HG02610 (cell line): ENCODE measurements at regions not wholly inside any gene's neighbourhood (a gene's known extent, or its start where the extent isn't known, plus 50 kb on each side); places are given as distances from the start of the nearest gene placed in this dataset.
"Not testable (repeated sequence)": the region's sequence is repeated elsewhere in the genome, so short reads cannot be mapped to it uniquely, and the experiment has no call there.

Experiments
- ATAC-seq: cut with Tn5 transposase; IDR thresholded peaks from one replicate; pipeline ENCODE4 v1.9.1; 2021; ENCODE audit warnings: mild to moderate bottlenecking, moderate library complexity; ENCODE audit not compliant: unreplicated experiment

- ATAC-seq, result no peak
Measured at GRCh38 chr10:35778306-35778705, 136.2 kb upstream of the FZD8 start.

GRCh38 chr10:35776557-35776956, 134.5 kb upstream of the FZD8 start:
- ATAC-seq, result not testable (repeated sequence)

GRCh38 chr10:35774109-35774508, 132.0 kb upstream of the FZD8 start:
- ATAC-seq, result no peak

- no peak for ATAC-seq
Measured at GRCh38 chr10:35770817-35771355, 128.8 kb upstream of the FZD8 start.

- no peak for ATAC-seq
Measured at GRCh38 chr10:35769795-35770194, 127.7 kb upstream of the FZD8 start.

GRCh38 chr10:35768731-35769130, 126.6 kb upstream of the FZD8 start:
- no peak for ATAC-seq

GRCh38 chr10:35768011-35768410, 125.9 kb upstream of the FZD8 start:
- ATAC-seq, result no peak

- no peak for ATAC-seq
Measured at GRCh38 chr10:35765996-35766395, 123.9 kb upstream of the FZD8 start.

- ATAC-seq, result no peak
Measured at GRCh38 chr10:35765066-35765527, 123.0 kb upstream of the FZD8 start.

- ATAC-seq, result no peak
Measured at GRCh38 chr10:35762311-35763030, 120.4 kb upstream of the FZD8 start.

- no peak for ATAC-seq
Measured at GRCh38 chr10:35758076-35758475, 116.0 kb upstream of the FZD8 start.

- no peak for ATAC-seq
Measured at GRCh38 chr10:35754519-35754918, 112.4 kb upstream of the FZD8 start.

GRCh38 chr10:35752469-35753461, 110.7 kb upstream of the FZD8 start:
- no peak for ATAC-seq

GRCh38 chr10:35751347-35751746, 109.3 kb upstream of the FZD8 start:
- ATAC-seq, result no peak

GRCh38 chr10:35749230-35749629, 107.1 kb upstream of the FZD8 start:
- ATAC-seq, result no peak

GRCh38 chr10:35745617-35746403, 103.7 kb upstream of the FZD8 start:
- ATAC-seq, result no peak

GRCh38 chr10:35743851-35744250, 101.8 kb upstream of the FZD8 start:
- ATAC-seq, result no peak

- ATAC-seq, result no peak
Measured at GRCh38 chr10:35743351-35743750, 101.3 kb upstream of the FZD8 start.

- ATAC-seq, result no peak
Measured at GRCh38 chr10:35739998-35740397, 97.9 kb upstream of the FZD8 start.

GRCh38 chr10:35735412-35735811, 93.3 kb upstream of the FZD8 start:
- no peak for ATAC-seq

- ATAC-seq, result no peak
Measured at GRCh38 chr10:35731828-35732227, 89.7 kb upstream of the FZD8 start.
